Stimulated activated CD4-positive, alpha-beta T cell treated with anti-CD3 and anti-CD28 coated beads, Interleukin-15, amount 100 ng/mL, for 24 hours (primary cell): ENCODE measurements at regions not wholly inside any gene's neighbourhood (a gene's known extent, or its start where the extent isn't known, plus 50 kb on each side); places are given as distances from the start of the nearest gene placed in this dataset.
A peak's percentile ranks its signal among the peaks of the same experiment; 100 is the strongest.
"Not testable (repeated sequence)": the region's sequence is repeated elsewhere in the genome, so short reads cannot be mapped to it uniquely, and the experiment has no call there.

ENCODE experiments used
- DNase-seq: peaks from one replicate; pipeline ENCODE4 v3.0.0-alpha.2; 2020

DNA sequence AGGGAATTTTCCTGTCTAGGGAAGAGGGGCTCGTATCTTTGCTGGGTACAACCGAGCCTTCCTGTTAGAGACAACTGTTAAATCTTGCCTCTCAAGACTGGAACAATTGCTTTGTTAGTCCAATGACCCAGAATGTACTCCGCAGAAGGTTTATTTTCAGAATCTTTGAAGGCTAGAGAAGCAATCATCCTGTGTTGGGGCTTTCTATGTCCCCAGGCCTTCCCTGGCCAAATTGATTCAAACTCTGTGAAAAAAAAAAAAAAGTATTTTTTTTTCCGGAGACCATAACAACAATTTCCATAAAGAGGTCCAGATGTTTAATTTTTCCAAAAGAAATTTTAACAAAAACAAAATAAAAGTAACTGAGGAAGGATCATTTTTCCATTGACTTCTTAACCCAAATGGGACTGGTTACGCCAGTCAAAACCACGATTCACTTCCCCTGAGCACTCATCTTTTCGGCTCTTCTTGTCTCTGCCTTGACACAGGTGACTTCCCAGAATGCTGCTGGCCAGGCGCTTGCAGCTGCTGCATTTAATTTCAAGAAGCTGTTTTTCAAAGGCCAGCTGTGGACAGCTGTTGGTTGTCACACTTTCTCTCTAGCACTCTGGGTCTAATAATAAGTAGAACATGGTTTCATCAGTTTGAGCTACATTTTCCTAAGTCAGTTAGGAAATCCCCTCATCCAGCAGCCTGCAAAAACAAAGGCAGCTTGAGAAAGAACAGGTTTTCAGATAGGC is 81.6 kb upstream of the MANSC4 start:
- DNase-seq, result peak; percentile 18

DNA sequence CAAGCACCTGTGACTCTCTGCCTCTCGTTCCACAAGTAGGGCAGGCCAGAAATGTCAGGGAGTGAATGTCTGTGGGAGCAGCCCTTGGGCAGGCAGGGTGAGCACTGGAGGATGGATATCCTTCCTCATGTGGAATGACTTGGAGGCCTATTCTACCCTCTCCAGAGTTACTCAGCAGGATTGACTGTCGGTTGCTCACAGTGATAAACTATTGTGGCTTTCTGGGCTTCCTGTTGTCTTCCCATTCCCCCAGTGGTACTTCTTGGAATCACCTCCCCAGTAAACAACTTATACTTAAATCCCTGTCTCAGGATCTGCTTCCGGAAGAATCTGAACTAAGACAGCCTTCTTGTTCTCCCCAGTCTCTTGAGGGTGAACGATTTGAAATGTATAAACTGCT is 79.6 kb upstream of the MANSC4 start:
- no peak for DNase-seq

GRCh38 chr12:27857006-27857405 is 77.0 kb upstream of the MANSC4 start:
- not testable (repeated sequence) for DNase-seq

DNA sequence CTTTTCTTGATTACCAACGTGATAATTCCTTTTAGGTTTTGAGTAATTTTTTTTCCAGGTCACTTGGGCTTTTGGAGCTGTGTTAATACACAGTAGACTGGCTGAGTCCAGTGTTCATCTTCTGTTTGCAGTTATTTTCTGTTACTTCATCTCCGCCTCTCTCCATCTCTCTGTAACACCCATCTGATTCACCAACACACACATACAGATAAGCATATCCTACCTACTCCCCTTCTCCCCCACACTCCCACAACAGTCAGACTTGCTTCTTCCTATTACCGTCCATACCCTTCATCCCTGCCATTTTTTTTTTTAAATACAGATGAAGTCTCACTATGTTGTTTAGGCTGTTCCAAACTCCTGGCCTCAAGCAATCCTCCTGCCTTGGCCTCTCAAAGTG is 72.7 kb upstream of the MANSC4 start:
- DNase-seq, result no peak
